Parathyroid adenoma (tissue), 2 donors: ENCODE measurements at regions not wholly inside any gene's neighbourhood (a gene's known extent, or its start where the extent isn't known, plus 50 kb on each side); places are given as distances from the start of the nearest gene placed in this dataset.

Source experiments
- H2AFZ ChIP-seq: fragments of 300-600 bp; sonication (generic); one replicate; pipeline ENCODE4 v1.7.0; 2017; ENCODE audit warnings: antibody characterized with exemption, mild to moderate bottlenecking
- H3K27ac ChIP-seq: fragments of 300-600 bp; sonication (generic); one replicate; pipeline ENCODE4 v1.7.0; 2017
- H3K27me3 ChIP-seq: fragments of 300-600 bp; sonication (generic); one replicate; pipeline ENCODE4 v1.7.0; 2017; ENCODE audit warnings: low read length; ENCODE audit not compliant: control insufficient read depth, insufficient read depth
- H3K36me3 ChIP-seq: fragments of 300-600 bp; sonication (generic); one replicate; pipeline ENCODE4 v1.7.0; 2017; ENCODE audit warnings: low read length; ENCODE audit not compliant: control insufficient read depth, insufficient read depth
- H3K4me1 ChIP-seq: fragments of 300-600 bp; sonication (generic); one replicate; pipeline ENCODE4 v1.7.0; 2017; ENCODE audit warnings: control low read depth
- H3K4me2 ChIP-seq: fragments of 300-600 bp; sonication (generic); one replicate; pipeline ENCODE4 v1.7.0; 2017; ENCODE audit warnings: low read length
- H3K4me3 ChIP-seq: fragments of 300-600 bp; sonication (generic); one replicate; pipeline ENCODE4 v1.7.0; 2017; ENCODE audit warnings: low read depth, low read length
- H3K79me2 ChIP-seq: fragments of 300-600 bp; sonication (generic); one replicate; pipeline ENCODE4 v1.7.0; 2017; ENCODE audit warnings: control low read depth
- H3K9ac ChIP-seq: fragments of 300-600 bp; sonication (generic); one replicate; pipeline ENCODE4 v1.7.0; 2017; ENCODE audit warnings: mild to moderate bottlenecking
- H3K9me3 ChIP-seq: fragments of 300-600 bp; sonication (generic); one replicate; pipeline ENCODE4 v1.7.0; 2017; ENCODE audit warnings: low read length; ENCODE audit not compliant: control insufficient read depth
- CTCF ChIP-seq: fragments of 300-600 bp; sonication (generic); IDR thresholded peaks from one replicate; pipeline ENCODE4 v1.7.0; 2017; ENCODE audit warnings: antibody characterized with exemption, mild to moderate bottlenecking
- donor health status: primary hyperparathyroidism.

GRCh38 chr1:164498792-164499191 lies 60.2 kb upstream of the PBX1 start:
- no peak overlapping the region for H3K4me3 ChIP-seq
- H3K79me2 ChIP-seq: no peaks in the 10 kb centered on the region
- no peaks in the 10 kb centered on the region for H3K9me3 ChIP-seq
- no peak for TF ChIP-seq CTCF
- H3K4me2 ChIP-seq: no peak overlapping the region
- H3K36me3 ChIP-seq: no peaks in the 10 kb centered on the region
- H3K27ac ChIP-seq: no peak overlapping the region
- no peaks in the 10 kb centered on the region for H3K4me1 ChIP-seq
- H2AFZ ChIP-seq: no peak overlapping the region
- H3K27me3 ChIP-seq: no peaks in the 10 kb centered on the region
- H3K9ac ChIP-seq: no peak overlapping the region

- no peak overlapping the region for H2AFZ ChIP-seq
- no peak for TF ChIP-seq CTCF
- no peaks in the 10 kb centered on the region for H3K27me3 ChIP-seq
Observed at GRCh38 chr1:164504749-164505148, 54.2 kb upstream of the PBX1 start.

More at GRCh38 chr1:164504749-164505148, 54.2 kb upstream of the PBX1 start:
- H3K9ac ChIP-seq: no peak overlapping the region
- H3K4me3 ChIP-seq: no peak overlapping the region
- H3K4me2 ChIP-seq: no peak overlapping the region
- no peaks in the 10 kb centered on the region for H3K36me3 ChIP-seq
- no peak overlapping the region for H3K27ac ChIP-seq
- no peaks in the 10 kb centered on the region for H3K4me1 ChIP-seq
- no peaks in the 10 kb centered on the region for H3K9me3 ChIP-seq
- H3K79me2 ChIP-seq: no peaks in the 10 kb centered on the region
